ENCODE measurements at regions not wholly inside any gene's neighbourhood (a gene's known extent, or its start where the extent isn't known, plus 50 kb on each side); places are given as distances from the start of the nearest gene placed in this dataset.

DNA sequence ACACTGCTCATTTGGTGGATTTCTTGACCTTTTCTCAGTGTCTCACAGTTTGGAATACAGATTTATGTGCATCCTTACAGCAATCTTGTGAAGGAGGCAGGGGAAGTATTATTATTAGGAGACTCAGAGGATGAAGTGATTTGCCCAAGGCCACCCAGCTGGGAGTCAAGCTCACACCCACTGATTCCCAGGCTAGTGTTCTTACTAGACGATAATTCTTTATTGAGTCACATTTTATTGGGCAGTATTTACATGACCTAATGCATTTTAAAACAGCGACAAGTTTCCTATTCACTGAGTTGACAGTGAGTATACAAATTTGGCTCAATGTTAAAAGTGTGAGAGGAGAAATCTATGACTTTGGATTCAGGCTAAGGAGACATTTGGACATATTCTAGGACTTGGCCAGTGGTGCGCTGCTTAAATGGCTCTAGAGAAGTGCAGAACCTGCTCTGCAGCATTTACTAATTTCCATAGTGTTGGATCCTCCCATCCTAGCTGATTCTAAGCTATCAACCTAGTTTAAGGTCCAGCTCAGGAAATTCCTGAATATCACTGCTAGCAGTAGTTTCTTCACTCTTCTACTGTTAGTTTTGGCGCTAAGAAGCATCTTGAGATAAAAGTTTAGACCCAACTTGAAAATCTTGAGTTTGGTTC, 199.3 kb downstream of the MTX2 start:
- no peak for DNase-seq (ENCODE audit: low read depth in 2 of 2)

DNA sequence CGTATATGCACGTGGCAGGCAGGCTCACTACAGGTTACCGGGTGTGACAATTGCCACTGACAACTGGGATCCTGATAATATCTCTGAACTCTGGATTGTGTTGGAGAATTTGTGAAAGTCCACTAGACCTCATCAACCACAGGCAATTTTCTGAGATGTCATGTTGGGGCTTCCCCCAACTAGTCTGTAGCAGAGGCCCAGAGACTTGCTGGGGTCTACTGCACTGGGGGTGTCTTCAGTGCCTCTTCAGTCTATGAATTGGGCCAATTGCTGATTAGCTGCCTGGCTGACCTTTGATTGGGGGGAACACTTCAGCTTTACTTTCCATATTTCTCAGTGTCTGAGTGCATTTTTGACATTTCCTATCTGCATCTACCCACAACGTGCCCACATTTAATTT, 201.5 kb downstream of the MTX2 start:
- DNase-seq (ENCODE audit: low read depth in 2 of 2): no peak

DNA sequence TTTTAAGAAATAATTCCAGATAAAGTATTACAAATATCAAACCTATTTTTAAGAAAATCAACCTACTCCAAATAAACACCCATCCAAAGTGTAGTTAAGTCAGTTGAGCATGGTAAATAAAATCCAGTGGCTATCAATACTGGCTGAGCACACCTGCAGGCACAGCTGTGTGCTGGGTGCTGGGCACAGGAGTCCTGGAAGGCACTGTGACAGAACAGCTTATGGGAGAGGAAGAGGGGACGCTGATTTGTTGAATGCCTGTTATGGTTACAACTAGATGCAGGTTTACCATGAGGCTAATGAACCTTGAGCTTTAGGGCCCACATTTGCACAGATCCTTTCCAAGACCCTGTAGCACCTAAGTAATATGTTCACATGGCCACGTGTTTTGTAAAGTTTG, 202.7 kb downstream of the MTX2 start:
- no peak for DNase-seq (ENCODE audit: low read depth in 2 of 2)

DNA sequence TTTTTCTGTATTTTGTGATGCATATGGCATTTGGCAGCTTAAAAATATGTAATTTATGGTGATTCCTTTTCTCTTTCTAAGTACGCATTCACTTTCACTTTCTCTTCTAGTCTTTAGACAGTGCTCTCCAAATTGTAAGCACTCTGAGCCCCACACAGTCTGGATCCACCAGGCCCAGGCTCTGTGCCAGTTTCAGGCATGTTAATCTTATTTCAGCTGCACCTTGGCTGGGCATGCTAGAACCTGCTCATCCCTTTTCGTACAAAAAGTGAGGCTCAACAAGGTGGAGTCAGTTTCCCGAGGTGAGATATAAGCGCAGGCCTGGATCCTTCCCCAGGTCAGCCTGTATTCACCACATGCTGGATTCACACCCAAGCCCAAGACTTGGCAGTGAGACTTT, 203.9 kb downstream of the MTX2 start:
- DNase-seq (ENCODE audit: low read depth in 2 of 2): no peak

DNA sequence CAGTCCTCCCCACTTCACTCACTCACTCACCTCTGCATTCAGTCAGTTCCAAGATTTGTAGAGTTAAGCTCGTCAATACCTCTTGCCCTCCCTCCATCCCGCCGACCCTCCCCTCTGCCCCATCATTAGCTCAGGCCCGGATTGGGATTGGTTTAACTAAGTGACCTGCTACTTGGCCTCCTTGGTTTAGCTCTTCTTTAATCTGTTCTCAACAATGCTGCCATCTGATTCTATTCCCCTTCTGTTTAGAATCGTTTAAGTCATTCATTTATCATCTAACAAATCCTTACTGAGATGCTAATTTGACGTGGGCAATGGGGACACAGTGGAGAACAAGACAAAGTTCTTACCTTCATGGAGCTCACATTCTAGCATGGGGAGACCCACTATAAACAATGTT, 204.6 kb downstream of the MTX2 start:
- no peak for DNase-seq (ENCODE audit: low read depth in 2 of 2)

DNA sequence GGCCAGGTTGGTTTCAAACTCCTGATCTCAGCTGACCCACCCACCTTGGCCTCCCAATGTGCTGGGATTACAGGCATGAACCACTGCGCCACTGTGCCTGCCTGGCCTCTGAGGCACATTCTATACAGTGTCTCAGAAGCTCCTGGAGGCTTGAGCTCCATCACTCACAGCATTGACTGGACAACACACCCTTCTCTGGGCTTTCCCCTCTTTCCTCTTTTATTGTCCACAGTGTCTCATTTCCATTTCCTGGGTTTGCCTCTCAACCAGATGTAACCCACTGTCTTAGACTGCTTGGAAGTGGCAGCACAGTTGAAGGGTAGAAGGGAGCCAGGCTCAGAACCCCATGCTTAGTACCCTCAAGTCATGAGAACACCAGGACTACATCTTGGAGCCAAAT, 208.1 kb downstream of the MTX2 start:
- DNase-seq (ENCODE audit: low read depth in 2 of 2): no peak

DNA sequence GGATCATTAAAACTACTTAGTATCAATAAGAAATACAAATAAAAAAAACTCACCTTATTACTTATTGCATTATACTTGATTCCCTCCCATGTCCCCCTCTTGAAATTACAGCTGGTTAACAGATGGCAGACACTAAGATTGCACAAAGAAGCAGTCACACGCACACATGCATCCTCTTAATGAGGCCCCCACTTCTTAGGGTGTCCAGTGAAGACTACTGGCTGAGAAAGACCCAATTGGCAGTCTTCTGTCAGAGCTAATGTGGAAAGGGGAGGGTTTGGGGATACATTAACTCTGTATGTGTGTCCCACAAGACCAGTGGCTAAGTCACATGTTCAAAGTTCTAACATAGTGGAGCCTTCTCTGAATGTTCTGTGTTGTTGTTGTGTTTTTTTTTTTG, 210.7 kb downstream of the MTX2 start:
- no peak for DNase-seq (ENCODE audit: low read depth in 2 of 2)

DNA sequence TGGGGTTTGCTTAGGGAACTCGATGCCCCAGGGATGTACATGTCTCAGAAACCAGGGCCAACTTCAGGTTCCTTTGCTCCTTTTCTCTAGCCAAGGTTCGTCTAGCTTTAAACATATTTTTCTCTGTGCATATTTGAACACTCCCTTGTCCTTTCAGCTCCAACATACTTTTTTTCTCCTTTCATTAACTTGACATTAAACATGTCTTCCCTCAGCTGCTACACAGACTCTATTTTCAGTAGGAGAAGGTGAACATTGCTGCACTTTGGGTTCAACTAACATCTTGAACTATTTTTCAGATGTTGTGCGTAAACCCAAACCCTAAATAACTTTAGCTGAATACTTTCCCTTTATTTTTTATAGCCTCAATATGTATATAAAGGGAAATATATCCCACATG, 212.9 kb downstream of the MTX2 start:
- no peak for DNase-seq (ENCODE audit: low read depth in 2 of 2)

DNA sequence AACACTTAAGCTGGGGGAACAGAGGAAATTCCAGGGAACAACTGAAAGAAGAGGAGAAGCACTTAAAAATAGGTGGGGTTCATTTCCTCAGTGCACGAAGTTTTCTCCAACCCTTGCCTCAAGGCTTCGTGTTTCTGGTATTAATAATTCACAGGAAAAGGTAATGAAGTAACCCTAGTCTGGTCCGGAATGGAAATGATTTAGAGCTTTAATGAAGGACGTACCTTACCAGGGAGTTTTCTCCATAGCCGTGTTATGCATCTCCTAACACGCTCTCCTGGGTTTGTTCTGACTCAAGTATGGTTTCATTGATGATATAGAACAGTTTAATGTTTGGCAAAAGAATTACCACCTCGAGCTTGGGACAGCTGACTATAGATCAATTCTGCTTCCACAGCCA, 214.2 kb downstream of the MTX2 start:
- no peak for DNase-seq (ENCODE audit: low read depth in 2 of 2)

DNA sequence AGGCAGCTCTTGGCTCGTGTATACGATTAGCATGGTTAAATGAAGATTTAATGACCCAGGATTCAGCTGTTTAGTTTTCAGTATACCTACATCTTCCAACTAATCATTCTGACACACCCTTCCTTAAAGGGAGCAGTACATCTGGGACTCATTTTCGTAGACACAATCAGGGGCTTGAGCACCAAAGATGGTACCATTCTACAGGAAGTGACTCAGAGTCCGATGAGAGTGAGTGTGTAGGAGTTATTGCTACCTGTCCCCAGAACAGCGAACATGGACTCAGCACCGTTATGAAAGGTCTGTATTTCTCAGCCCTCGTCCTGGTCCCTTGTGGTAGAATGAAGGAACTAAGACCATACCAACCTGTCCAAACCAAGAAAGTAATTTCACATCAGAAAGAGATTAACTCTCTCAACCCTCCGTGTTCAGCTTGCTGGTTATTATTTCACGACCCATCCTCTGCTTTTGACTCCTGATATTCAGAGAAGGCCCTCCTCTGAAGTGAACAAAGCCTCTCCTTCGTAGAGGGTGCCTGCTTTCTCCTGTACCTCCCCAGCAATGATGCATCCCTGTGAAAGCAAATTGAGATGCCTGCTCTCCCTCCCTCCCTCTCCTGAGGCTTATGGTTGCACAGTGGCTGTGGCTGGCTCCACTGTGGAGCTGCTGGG, 214.8 kb downstream of the MTX2 start:
- DNase-seq (ENCODE audit: low read depth in 2 of 2): no peak

DNA sequence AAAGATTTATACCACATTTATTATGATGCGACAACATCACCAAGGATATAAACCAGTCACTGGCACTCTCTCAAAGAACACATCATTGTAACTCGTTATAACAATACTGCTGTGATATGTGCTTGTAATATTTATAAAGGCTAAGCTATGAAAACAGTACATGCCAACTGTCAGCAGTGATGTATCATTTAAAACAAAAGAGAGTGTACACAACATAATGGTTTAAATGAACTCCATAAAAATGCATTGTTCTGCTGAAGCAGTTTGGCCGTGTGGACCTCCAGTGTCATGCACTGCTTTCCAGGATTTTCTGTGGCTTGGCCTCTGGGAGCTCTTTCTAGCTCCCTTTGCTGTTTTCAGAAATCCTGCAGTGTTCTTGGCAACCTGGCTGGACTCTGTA, 215.6 kb downstream of the MTX2 start:
- DNase-seq (ENCODE audit: low read depth in 2 of 2): no peak

DNA sequence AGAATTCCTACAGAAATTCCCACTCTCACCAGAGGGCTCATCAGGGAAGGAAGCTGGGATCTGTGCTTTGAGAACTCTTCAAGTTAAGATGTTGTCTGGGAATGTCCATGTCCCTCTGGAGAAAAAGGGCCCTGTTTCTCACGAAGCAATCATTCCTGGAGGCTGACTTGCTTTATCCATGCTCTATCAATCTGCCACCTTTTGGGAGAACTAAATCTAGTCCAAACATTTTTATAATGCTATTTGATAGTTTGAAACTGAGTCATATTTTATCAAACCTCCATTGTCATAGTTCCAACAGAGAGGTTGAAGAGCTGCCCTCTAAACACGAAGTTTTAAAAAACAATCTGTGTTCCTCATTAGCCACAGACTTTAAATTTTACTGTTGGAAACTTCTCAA, 219.2 kb downstream of the MTX2 start:
- no peak for DNase-seq (ENCODE audit: low read depth in 2 of 2)

DNA sequence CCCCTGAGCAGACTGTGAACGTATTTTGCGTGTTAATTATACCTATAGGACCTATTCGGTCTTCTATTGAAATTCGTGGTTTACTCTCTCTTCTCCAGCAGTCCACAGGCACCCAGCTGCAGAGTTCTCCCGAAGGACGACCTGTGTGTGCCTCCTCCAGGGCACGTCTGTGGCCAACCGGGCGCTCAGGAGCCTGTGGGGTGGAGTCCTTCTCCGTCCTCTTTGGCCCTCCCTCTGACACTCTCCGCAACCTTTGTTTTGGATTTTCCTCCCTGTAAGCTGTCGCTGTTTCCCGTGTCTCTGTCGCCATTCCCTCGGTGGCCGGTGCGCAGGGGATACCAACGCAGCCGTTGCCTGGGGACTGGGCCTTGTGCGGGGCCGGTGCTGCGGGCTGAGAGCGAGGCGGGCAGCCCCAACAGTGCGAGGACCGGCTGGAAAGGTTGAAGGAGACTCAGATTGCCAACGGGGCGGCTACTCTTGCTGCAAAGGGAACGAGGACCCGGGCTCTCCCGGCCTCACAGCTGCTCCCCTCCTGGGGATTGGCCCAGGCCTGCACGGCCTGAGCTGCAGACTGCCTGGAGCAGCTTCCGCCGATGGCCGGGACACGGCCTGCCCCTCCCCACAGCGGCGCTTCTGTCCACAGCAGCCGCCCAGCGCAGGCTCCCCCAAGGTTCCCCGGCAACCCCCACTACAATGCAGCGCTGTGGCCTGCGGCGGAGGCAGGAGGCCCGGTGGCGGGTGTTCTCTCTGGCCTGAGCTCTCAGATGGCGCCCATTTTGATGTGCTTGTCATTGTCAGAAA, 221.0 kb downstream of the MTX2 start:
- DNase-seq (ENCODE audit: low read depth in 2 of 2): no peak

DNA sequence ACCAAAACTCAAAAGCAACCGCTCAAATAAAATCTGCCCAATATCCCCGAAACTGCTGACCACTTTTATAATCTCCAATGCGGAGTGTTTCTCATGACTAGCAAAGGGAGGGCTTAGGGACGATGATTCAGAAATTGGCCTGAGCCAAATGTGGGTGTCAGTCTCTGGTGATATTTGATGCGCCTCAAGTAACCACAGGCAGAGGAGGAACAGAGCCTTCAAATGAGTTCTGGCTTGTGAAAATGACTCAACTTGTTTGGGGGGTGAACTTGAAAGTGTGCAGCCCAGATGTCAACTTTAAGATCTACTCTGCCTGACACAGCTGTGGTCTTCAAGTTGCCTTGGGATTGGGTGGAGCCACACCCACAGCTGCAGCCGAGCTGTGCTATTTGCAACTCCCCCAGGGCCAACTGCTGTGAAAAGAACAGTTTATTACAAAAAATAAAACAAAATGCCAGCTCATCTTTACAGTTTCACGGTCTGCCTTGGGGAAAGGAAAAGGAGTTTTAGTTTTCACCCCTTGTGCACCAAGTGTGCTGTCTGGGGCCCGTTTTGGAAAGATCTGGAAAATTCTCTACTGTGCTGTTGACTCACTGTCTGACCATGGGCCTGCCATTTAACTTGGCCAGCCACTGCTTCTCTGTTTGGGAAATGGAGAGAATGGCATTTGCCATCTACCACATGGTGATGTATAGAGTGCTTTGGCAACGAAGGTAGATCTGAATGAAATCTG, 222.1 kb downstream of the MTX2 start:
- no peak for DNase-seq (ENCODE audit: low read depth in 2 of 2)

DNA sequence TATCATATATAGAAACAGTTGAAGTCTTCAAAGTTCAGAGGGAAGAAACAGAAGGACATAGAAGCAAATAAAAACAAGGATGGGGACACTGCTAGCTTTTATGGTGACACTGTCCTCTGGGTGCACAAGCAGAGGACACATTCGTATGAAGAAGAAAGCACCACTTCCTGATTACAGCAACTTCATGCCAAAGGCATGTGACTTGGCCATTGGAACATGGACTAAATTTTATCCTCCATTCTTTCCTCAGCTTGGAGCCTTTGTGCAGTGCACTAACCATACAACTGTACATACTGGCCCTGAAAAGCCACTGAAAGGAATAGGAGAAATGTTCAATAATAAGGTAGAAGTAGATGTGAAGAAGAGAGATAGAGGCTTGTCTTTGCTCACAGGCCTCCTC, 223.3 kb downstream of the MTX2 start:
- DNase-seq (ENCODE audit: low read depth in 2 of 2): no peak

DNA sequence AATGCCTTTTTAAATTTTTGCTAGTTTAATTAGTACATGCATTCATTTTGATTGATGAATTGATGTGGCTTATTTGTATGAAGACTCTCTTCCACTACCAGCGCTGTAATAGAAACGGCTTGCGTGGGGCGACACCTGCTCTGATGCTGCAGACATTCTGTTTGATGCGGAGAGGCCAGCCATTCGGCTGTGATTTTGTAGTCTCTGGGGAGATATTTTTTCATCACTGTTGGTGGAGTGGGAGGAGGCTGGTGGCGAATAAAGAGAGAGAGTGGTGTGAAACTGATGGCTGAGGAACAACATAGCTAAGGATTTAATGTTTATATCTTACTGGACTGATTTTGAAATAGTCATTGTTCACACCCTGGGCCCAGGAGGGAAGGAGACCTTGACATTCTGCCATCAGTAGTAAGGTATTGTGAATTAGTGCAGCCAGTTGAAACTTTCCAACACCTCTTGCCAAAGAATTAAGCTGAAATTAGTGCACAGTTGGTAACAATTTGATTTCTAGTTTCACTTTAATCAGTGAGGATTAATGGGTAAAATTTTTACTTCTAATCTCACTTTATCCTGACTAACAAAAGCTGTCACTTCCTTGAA, 224.1 kb downstream of the MTX2 start:
- DNase-seq (ENCODE audit: low read depth in 2 of 2): no peak

DNA sequence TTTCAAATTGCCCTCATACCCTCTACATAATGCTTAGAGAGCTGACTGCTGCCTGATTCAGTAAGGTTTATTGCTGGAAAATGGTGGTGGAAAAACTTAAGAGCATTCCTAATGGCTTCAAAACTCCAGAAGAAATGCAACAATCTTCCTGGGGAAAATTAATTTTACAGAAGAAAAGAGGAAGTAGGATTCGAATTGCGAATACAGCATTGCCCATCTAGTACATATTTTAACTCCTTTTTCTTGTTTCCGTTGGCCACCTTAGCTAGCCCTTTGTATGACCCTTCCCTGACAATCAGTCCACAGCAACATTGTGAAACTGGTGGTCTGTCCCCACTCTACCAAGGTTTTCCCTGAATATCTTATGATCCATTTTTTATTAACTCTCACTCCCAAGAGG, 224.7 kb downstream of the MTX2 start:
- no peak for DNase-seq (ENCODE audit: low read depth in 2 of 2)

DNA sequence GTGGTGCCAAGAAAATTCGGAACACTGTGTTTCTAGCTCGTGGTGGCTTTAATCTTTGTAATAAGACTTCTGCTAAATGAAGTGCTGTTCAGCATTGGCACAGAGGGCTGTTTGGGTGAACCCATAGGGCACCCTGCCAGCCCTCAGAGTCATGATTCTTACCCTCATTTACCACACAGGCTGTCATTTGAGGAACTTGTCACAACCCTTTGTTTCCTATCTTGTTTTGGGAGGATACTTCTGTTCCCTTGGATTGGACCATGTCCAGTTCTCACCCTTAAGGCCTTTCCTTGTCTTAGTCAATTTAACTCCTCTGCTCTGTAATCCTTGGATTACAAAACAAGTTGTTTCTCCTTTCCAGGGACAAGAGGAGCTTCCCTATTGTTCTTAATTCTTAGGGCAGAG, 225.7 kb downstream of the MTX2 start:
- no peak for DNase-seq (ENCODE audit: low read depth in 2 of 2)

DNA sequence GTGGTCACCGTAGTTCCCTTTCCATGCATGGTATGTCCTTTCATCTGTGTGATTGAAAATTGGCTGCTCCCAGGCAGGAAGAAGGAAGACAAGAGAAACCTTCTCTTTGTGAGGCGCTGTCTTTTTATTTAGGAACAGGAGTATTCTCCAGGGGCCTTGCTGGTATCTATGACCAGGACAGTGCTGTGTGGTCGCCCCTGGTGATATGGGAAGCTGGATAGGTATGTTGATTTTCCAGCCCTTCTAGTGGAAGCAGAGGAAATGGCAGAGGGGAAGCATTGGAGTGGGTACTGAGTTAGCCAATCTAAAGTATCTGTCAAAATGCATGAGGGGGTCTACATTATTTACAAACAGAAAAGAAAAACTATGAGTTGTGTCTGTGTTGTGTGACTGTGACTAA, 226.6 kb downstream of the MTX2 start:
- no peak for DNase-seq (ENCODE audit: low read depth in 2 of 2)

DNA sequence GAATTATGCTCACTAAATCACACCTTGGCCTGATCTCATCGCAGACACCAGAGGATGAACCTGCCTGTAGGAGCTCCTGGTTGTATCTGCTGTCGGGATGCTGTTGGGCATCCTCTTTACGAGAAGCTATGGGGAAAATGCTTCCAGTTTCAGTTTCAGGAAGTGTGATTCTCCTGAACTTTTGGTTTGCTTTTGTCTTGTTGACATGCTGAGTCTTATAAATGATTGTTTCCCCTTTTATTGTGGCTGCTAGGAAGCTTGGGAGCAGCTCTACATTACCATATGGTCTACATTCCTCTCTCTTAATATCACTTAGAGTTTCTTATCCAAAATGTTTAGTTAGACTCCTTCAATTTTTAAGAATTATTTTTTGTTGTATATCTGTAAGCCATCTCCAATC, 227.5 kb downstream of the MTX2 start:
- no peak for DNase-seq (ENCODE audit: low read depth in 2 of 2)

DNA sequence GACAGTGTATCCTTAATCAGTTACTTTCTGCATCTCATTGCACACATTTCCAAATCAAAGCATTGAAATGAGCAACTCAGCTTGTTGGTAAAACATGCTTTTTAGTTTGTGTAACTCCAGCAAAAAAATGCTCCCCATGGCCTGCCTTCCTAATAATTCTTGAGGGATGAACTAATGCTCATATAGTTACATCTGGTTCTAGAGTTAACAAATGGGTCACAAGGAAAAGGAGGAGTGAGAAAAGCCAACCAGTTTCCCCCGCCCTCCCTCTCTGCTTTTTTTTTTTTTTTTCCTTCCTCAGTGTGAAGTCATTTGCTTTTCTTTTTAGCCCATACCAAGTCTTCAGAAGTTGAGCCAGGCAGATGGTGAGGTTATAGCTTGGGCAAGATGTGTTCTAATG, 231.7 kb downstream of the MTX2 start:
- no peak for DNase-seq (ENCODE audit: low read depth in 2 of 2)

DNA sequence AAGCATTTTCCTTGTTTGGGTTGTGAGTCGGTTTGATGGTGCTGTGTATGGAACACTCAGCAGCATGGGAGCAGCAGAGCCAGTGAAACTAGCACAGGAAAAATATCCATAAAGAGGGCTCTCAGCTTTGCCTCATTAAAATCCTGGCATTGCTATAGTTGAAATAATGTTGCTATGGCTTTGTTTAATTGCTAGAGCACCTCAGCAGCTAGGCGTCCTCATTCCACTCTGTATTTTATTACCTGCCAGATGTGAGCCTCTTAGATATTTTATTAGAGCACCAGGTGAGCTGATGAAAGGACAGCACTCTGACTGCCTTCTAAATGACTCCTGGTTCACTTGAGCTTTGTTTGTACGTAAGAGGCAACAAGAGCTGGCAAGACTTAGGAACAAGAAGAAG, 232.4 kb downstream of the MTX2 start:
- DNase-seq (ENCODE audit: low read depth in 2 of 2): no peak
